Endodermal cell (in vitro differentiated cells): ENCODE measurements at regions not wholly inside any gene's neighbourhood (a gene's known extent, or its start where the extent isn't known, plus 50 kb on each side); places are given as distances from the start of the nearest gene placed in this dataset.

ENCODE experiments used
- DNase-seq: peaks from one replicate; pipeline ENCODE4 v3.0.0-alpha.2; 2017
- H3K27ac ChIP-seq: 2 replicates; pipeline ENCODE4 v1.5.1; 2013; ENCODE audit warnings: mild to moderate bottlenecking, low read depth, low read length, moderate library complexity
- H3K27me3 ChIP-seq: 2 replicates; pipeline ENCODE4 v1.6.1; 2013; ENCODE audit warnings: mild to moderate bottlenecking, low read length, moderate library complexity; ENCODE audit not compliant: insufficient read depth, control insufficient read depth, poor library complexity, severe bottlenecking
- H3K36me3 ChIP-seq: 2 replicates; pipeline ENCODE4 v1.7.0; 2013; ENCODE audit warnings: mild to moderate bottlenecking, low read length, moderate library complexity; ENCODE audit not compliant: control insufficient read depth, insufficient read depth
- H3K4me1 ChIP-seq: one replicate; pipeline ENCODE4 v1.7.0; 2013; ENCODE audit warnings: low read length; ENCODE audit not compliant: control insufficient read depth, insufficient read depth
- H3K4me3 ChIP-seq: 2 replicates; pipeline ENCODE4 v1.5.1; 2013; ENCODE audit warnings: mild to moderate bottlenecking, low read length, moderate library complexity
- H3K9ac ChIP-seq: 2 replicates; pipeline ENCODE4 v1.6.1; 2013; ENCODE audit warnings: mild to moderate bottlenecking, low read length, moderate library complexity; ENCODE audit not compliant: poor library complexity, severe bottlenecking; ENCODE audit errors: extremely low read depth
- H3K9me3 ChIP-seq: 2 replicates; pipeline ENCODE4 v1.6.1; 2013; ENCODE audit warnings: mild to moderate bottlenecking, low read length, moderate library complexity; ENCODE audit not compliant: control insufficient read depth
- H3K27ac Mint-ChIP-seq: 2 replicates; pipeline ENCODE4 v1.8.0; 2020; ENCODE audit warnings: mixed read lengths
- H3K27me3 Mint-ChIP-seq: 2 replicates; pipeline ENCODE4 v1.8.0; 2021; ENCODE audit warnings: mild to moderate bottlenecking, mixed read lengths; ENCODE audit not compliant: insufficient read depth
- H3K36me3 Mint-ChIP-seq: 2 replicates; pipeline ENCODE4 v1.8.0; 2020; ENCODE audit warnings: low read depth, mixed read lengths
- H3K4me1 Mint-ChIP-seq: 2 replicates; pipeline ENCODE4 v1.8.0; 2020; ENCODE audit warnings: mixed read lengths
- H3K4me3 Mint-ChIP-seq: 2 replicates; pipeline ENCODE4 v1.8.0; 2020; ENCODE audit warnings: mild to moderate bottlenecking, moderate library complexity, mixed read lengths
- H3K9me3 Mint-ChIP-seq: 2 replicates; pipeline ENCODE4 v1.8.0; 2020; ENCODE audit warnings: mild to moderate bottlenecking, mixed read lengths
- WGBS, 2 experiments: methylation state at CpG; one replicate each; pipeline versions ENCODE4 v1.1.5 to v1.1.7; 2013; ENCODE audit warnings: missing lambda C conversion rate in 2 of 2, mixed read lengths in 1 of 2; ENCODE audit not compliant: insufficient coverage in 1 of 2, insufficient read length in 1 of 2; 5-methylcytosine and 5-hydroxymethylcytosine counted together
- TF ChIP-seq, protein P1 (sequence below): fragments of 200-600 bp; sonication (generic); conservative IDR thresholded peaks from 2 replicates; pipeline ENCODE4 v1.5.0; 2021; ENCODE audit warnings: antibody characterized with exemption, mild to moderate bottlenecking

DNA sequence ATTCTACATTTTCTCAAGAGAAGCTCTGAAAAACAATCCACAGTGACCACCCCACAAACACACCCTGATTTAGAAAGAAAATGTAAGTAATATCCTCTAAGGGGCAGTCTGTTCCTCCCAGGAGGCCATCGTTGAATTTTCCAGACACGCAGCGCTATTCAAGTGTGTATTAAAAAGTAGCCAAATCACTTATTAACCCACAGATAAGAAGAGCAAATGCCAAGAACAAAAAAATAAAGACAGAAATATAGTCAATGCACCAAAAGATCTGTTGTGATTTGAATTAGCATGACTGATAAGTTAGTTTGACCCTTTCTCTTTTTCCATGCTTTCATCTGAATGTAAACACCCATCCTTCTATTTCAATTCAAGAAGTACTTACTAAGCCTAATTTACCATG, 622.8 kb upstream of the ZNF385D start:
- peaks cover 66% of the 10 kb centered on the region for H3K27me3 Mint-ChIP-seq
- TF ChIP-seq, protein P1, sequence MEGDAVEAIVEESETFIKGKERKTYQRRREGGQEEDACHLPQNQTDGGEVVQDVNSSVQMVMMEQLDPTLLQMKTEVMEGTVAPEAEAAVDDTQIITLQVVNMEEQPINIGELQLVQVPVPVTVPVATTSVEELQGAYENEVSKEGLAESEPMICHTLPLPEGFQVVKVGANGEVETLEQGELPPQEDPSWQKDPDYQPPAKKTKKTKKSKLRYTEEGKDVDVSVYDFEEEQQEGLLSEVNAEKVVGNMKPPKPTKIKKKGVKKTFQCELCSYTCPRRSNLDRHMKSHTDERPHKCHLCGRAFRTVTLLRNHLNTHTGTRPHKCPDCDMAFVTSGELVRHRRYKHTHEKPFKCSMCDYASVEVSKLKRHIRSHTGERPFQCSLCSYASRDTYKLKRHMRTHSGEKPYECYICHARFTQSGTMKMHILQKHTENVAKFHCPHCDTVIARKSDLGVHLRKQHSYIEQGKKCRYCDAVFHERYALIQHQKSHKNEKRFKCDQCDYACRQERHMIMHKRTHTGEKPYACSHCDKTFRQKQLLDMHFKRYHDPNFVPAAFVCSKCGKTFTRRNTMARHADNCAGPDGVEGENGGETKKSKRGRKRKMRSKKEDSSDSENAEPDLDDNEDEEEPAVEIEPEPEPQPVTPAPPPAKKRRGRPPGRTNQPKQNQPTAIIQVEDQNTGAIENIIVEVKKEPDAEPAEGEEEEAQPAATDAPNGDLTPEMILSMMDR: no peak
- Histone ChIP-seq H3K9me3 (no peaks in the 10 kb centered on the region), H3K27ac (no peak overlapping the region), H3K4me1 (no peaks in the 10 kb centered on the region), H3K4me3 (no peak overlapping the region), H3K9ac (no peak overlapping the region), H3K27me3 (peaks cover 54% of the 10 kb centered on the region), H3K36me3 (no peaks in the 10 kb centered on the region)
- H3K9me3 Mint-ChIP-seq: no peaks in the 10 kb centered on the region
- WGBS, 2 experiments: 86 to 100% methylated on average over 1 to 3 of the region's 3 CpGs
- DNase-seq: no peak
- peaks cover 5% of the 10 kb centered on the region for H3K4me1 Mint-ChIP-seq
- H3K4me3 Mint-ChIP-seq: no peak overlapping the region
- H3K36me3 Mint-ChIP-seq: no peaks in the 10 kb centered on the region
- H3K27ac Mint-ChIP-seq: no peak overlapping the region

DNA sequence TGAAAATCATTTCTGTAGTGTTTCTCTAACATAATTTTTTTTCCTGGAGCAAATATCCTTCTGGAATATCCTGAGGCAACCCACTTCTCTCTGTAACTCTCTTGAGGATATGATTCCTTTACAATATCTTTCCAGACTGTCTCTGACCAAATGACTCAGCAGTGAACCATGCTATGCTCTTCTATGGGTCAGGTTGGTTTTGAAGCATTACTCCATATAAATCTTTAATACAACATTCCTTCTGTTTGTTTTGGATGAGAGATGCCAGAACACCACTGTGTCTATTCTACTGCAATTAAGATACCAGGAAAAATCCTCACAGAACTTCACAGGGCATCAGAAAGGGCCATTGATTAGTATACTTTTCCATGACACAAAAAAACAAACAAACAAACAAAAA, 626.4 kb upstream of the ZNF385D start:
- Histone ChIP-seq H3K27me3 (peaks cover 28% of the 10 kb centered on the region), H3K9ac (no peak overlapping the region), H3K27ac (no peak overlapping the region), H3K36me3 (no peaks in the 10 kb centered on the region), H3K4me1 (no peaks in the 10 kb centered on the region), H3K9me3 (no peaks in the 10 kb centered on the region), H3K4me3 (no peak overlapping the region)
- Mint-ChIP-seq H3K27me3 (peaks cover 42% of the 10 kb centered on the region), H3K4me3 (no peak overlapping the region), H3K4me1 (peaks cover 2% of the 10 kb centered on the region), H3K27ac (no peak overlapping the region), H3K36me3 (no peaks in the 10 kb centered on the region), H3K9me3 (no peaks in the 10 kb centered on the region)
- TF ChIP-seq, protein P1: no peak
- no peak for DNase-seq

DNA sequence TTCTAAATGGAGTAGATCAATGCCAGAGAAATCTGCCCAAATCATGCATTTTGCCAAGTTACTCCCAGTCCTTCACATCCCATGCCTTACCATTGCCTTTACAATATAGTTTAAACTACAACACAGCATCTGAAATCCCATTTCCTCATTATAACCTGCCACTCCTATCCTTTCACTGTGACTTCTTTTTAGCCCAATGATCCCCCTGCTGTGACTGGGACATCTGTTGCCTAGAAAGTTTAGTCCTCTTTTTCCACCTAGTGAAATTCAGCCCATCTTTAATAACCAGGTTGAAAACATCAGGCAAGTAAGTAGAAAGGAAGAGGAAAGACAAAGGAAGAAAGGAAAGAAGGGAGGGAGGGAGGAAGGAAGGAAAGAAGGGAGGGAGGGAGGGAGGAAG, 627.9 kb upstream of the ZNF385D start:
- H3K4me1 Mint-ChIP-seq: peaks cover 2% of the 10 kb centered on the region

More for the DNA sequence above, 627.9 kb upstream of the ZNF385D start:
- no peak for DNase-seq
- TF ChIP-seq, protein P1: no peak
- Histone ChIP-seq H3K27ac (no peak overlapping the region), H3K9ac (no peak overlapping the region), H3K4me1 (no peaks in the 10 kb centered on the region), H3K4me3 (no peak overlapping the region), H3K36me3 (no peaks in the 10 kb centered on the region), H3K9me3 (no peaks in the 10 kb centered on the region), H3K27me3 (peaks cover 13% of the 10 kb centered on the region)
- Mint-ChIP-seq H3K27me3 (peaks cover 28% of the 10 kb centered on the region), H3K27ac (no peak overlapping the region), H3K36me3 (no peaks in the 10 kb centered on the region), H3K9me3 (no peaks in the 10 kb centered on the region), H3K4me3 (no peak overlapping the region)
